ENCODE measurements at regions not wholly inside any gene's neighbourhood (a gene's known extent, or its start where the extent isn't known, plus 50 kb on each side); places are given as distances from the start of the nearest gene placed in this dataset.
"Not testable (repeated sequence)": the region's sequence is repeated elsewhere in the genome, so short reads cannot be mapped to it uniquely, and the experiment has no call there.

DNA sequence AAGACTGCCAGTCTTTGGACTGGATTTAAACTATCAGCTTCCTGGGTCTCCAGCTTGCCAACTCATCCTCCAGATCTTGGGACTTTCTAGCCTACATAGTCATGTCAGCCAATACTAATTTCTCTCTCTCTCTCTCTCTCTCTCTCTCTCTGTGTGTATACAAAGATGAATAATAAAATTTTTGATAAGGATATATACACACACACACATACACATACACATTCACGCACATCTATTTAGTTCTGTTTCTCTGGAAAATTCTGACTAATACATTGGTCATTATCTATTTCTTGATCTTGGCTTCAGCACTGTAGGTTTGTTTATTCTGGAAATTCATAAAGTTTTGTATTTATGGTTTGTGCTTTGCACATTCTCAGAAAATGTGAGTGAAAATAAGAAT lies 1606.2 kb upstream of the NUDT12 start:
- Histone ChIP-seq H3K9ac (ENCODE audit: extremely low read depth, low read length, poor library complexity, severe bottlenecking) (no peak overlapping the region), H3K27me3 (ENCODE audit: control insufficient read depth, insufficient read depth, low read length, poor library complexity, severe bottlenecking) (no peaks in the 10 kb centered on the region), H3K27ac (ENCODE audit: low read depth, low read length) (no peak overlapping the region), H3K4me1 (ENCODE audit: control insufficient read depth, insufficient read depth, low read length) (no peaks in the 10 kb centered on the region), H3K36me3 (ENCODE audit: control insufficient read depth, insufficient read depth, low read length) (no peaks in the 10 kb centered on the region), H3K9me3 (ENCODE audit: control insufficient read depth, low read length) (no peaks in the 10 kb centered on the region), H3K4me3 (ENCODE audit: low read length) (no peak overlapping the region)
- Mint-ChIP-seq H3K9me3 (peaks cover 8% of the 10 kb centered on the region), H3K4me1 (peaks cover 8% of the 10 kb centered on the region), H3K36me3 (ENCODE audit: low read depth) (peaks cover 3% of the 10 kb centered on the region), H3K27me3 (ENCODE audit: insufficient read depth) (no peaks in the 10 kb centered on the region), H3K27ac (no peak overlapping the region), H3K4me3 (no peak overlapping the region)
- TF ChIP-seq, protein P1, sequence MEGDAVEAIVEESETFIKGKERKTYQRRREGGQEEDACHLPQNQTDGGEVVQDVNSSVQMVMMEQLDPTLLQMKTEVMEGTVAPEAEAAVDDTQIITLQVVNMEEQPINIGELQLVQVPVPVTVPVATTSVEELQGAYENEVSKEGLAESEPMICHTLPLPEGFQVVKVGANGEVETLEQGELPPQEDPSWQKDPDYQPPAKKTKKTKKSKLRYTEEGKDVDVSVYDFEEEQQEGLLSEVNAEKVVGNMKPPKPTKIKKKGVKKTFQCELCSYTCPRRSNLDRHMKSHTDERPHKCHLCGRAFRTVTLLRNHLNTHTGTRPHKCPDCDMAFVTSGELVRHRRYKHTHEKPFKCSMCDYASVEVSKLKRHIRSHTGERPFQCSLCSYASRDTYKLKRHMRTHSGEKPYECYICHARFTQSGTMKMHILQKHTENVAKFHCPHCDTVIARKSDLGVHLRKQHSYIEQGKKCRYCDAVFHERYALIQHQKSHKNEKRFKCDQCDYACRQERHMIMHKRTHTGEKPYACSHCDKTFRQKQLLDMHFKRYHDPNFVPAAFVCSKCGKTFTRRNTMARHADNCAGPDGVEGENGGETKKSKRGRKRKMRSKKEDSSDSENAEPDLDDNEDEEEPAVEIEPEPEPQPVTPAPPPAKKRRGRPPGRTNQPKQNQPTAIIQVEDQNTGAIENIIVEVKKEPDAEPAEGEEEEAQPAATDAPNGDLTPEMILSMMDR (conservative IDR thresholded peaks at IDR 0.05), result no peak
- DNase-seq, result no peak
- 100% methylated on average over 1 of the region's 1 CpG; no CpG with 5 or more reads in 1 of the 2 experiments for WGBS, 2 experiments (ENCODE audit: insufficient coverage in 1 of 2, insufficient read length in 1 of 2)

DNA sequence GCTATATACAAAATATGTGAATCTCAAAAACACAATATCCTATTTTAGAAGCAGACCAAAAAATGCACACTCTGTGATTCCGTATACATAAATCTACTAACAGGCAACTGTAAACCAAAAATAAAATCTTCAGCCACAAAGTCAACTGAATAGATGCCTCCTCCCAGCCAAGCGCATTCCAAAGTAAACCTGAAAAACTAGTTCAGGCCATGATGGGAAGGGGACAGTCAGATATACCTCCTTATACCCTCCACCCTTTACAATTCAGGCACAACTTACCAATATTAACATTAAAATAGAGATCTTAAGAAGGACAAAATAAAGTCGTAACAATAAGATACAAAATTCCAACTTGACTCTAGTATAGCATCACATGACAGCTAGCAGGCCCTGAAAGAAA lies 1604.5 kb upstream of the NUDT12 start:
- H3K4me3 Mint-ChIP-seq, result no peak overlapping the region
- no peak for DNase-seq
- WGBS, 2 experiments (ENCODE audit: insufficient coverage in 1 of 2, insufficient read length in 1 of 2), result 99 to 100% methylated on average over 1 to 3 of the region's 3 CpGs
- Histone ChIP-seq H3K9me3 (ENCODE audit: control insufficient read depth, low read length) (peaks cover 6% of the 10 kb centered on the region), H3K27me3 (ENCODE audit: control insufficient read depth, insufficient read depth, low read length, poor library complexity, severe bottlenecking) (no peaks in the 10 kb centered on the region), H3K27ac (ENCODE audit: low read depth, low read length) (no peak overlapping the region), H3K36me3 (ENCODE audit: control insufficient read depth, insufficient read depth, low read length) (no peaks in the 10 kb centered on the region), H3K4me1 (ENCODE audit: control insufficient read depth, insufficient read depth, low read length) (no peaks in the 10 kb centered on the region), H3K4me3 (ENCODE audit: low read length) (no peak overlapping the region), H3K9ac (ENCODE audit: extremely low read depth, low read length, poor library complexity, severe bottlenecking) (no peak overlapping the region)
- H3K9me3 Mint-ChIP-seq, result peaks cover 16% of the 10 kb centered on the region
- H3K27ac Mint-ChIP-seq, result no peak overlapping the region
- peaks cover 3% of the 10 kb centered on the region for H3K36me3 Mint-ChIP-seq (ENCODE audit: low read depth)
- no peaks in the 10 kb centered on the region for H3K27me3 Mint-ChIP-seq (ENCODE audit: insufficient read depth)
- TF ChIP-seq, protein P1 (conservative IDR thresholded peaks at IDR 0.05), result no peak
- H3K4me1 Mint-ChIP-seq, result peaks cover 8% of the 10 kb centered on the region

DNA sequence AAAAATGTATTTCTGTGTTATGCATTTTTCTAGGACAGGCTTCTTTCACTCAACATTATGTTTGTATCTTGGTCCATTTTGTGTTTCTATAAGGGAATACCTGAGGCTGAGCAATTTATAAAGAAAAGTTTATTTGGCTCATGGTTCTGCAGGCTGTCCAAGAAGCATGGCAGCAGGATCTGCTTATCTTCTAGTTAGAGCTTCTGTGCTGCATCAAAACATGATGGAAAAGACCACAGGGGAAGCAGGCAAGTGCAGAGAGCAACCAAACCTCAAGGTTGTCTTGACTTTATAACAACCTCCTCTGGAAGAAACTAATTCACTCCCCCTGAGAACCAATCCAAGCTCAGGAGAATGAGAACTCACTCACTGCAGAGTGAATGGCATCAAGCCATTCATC lies 1601.0 kb upstream of the NUDT12 start:
- TF ChIP-seq, protein P1 (conservative IDR thresholded peaks at IDR 0.05), result no peak
- H3K4me1 Mint-ChIP-seq, result peaks cover 8% of the 10 kb centered on the region
- Histone ChIP-seq H3K4me3 (ENCODE audit: low read length) (no peak overlapping the region), H3K27me3 (ENCODE audit: control insufficient read depth, insufficient read depth, low read length, poor library complexity, severe bottlenecking) (no peaks in the 10 kb centered on the region), H3K9me3 (ENCODE audit: control insufficient read depth, low read length) (peaks cover 6% of the 10 kb centered on the region), H3K36me3 (ENCODE audit: control insufficient read depth, insufficient read depth, low read length) (no peaks in the 10 kb centered on the region), H3K9ac (ENCODE audit: extremely low read depth, low read length, poor library complexity, severe bottlenecking) (no peak overlapping the region), H3K27ac (ENCODE audit: low read depth, low read length) (no peak overlapping the region), H3K4me1 (ENCODE audit: control insufficient read depth, insufficient read depth, low read length) (no peaks in the 10 kb centered on the region)
- peaks cover 1% of the 10 kb centered on the region for H3K27me3 Mint-ChIP-seq (ENCODE audit: insufficient read depth)
- peaks cover 3% of the 10 kb centered on the region for H3K36me3 Mint-ChIP-seq (ENCODE audit: low read depth)
- no peak for DNase-seq
- H3K27ac Mint-ChIP-seq, result no peak overlapping the region
- no peak overlapping the region for H3K4me3 Mint-ChIP-seq
- peaks cover 21% of the 10 kb centered on the region for H3K9me3 Mint-ChIP-seq

DNA sequence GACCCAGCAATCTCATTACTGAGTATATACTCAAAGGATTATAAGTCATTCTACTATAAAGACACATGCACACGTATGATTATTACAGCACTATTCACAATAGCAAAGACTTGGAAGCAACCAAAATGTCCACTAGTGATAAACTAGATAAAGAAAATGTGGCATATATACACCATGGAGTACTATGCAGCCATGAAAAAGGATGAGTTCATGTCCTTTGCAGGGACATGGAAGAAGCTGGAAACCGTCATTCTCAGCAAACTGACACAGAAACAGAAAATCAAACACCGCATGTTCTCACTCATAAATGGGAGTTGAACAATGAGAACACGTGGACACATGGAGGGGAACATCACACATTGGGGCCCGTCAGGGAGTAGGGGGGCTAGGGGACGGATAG lies 1600.0 kb upstream of the NUDT12 start:
- not testable (repeated sequence) for H3K4me3 ChIP-seq (ENCODE audit: low read length); H3K36me3 Mint-ChIP-seq (ENCODE audit: low read depth); H3K4me3 Mint-ChIP-seq; H3K27ac ChIP-seq (ENCODE audit: low read depth, low read length); H3K4me1 ChIP-seq (ENCODE audit: control insufficient read depth, insufficient read depth, low read length); H3K4me1 Mint-ChIP-seq; H3K9me3 ChIP-seq (ENCODE audit: control insufficient read depth, low read length); H3K9ac ChIP-seq (ENCODE audit: extremely low read depth, low read length, poor library complexity, severe bottlenecking); H3K36me3 ChIP-seq (ENCODE audit: control insufficient read depth, insufficient read depth, low read length); DNase-seq; H3K27me3 ChIP-seq (ENCODE audit: control insufficient read depth, insufficient read depth, low read length, poor library complexity, severe bottlenecking); H3K27ac Mint-ChIP-seq; H3K27me3 Mint-ChIP-seq (ENCODE audit: insufficient read depth)
- peaks cover 21% of the 10 kb centered on the region for H3K9me3 Mint-ChIP-seq
- WGBS, 2 experiments (ENCODE audit: insufficient coverage in 1 of 2, insufficient read length in 1 of 2), result 92 to 95% methylated on average over 3 to 6 of the region's 6 CpGs

Measured in endodermal cell (in vitro differentiated cells).